GM12892 (cell line): ENCODE measurements at regions not wholly inside any gene's neighbourhood (a gene's known extent, or its start where the extent isn't known, plus 50 kb on each side); places are given as distances from the start of the nearest gene placed in this dataset.

Experiments used
- POLR2A ChIP-seq: IDR thresholded peaks from 2 replicates; pipeline ENCODE4 v1.6.1; 2011; ENCODE audit warnings: low read depth, low read length, control low read depth
- POLR2AphosphoS5 ChIP-seq: IDR thresholded peaks from 2 replicates; pipeline ENCODE4 v1.6.1; 2011; ENCODE audit warnings: low read depth, low read length, control low read depth
- TAF1 ChIP-seq: IDR thresholded peaks from 2 replicates; pipeline ENCODE4 v1.6.1; 2011; ENCODE audit warnings: low read depth, mild to moderate bottlenecking, control low read depth, low read length, borderline replicate concordance

- TF ChIP-seq POLR2AphosphoS5, result no peak
- no peak for TF ChIP-seq TAF1
- TF ChIP-seq POLR2A, result no peak
These were observed 63.6 kb upstream of the ELK3 start for GRCh38 chr12:96130396-96131059.
